HFFc6 (cell line): ENCODE measurements at regions not wholly inside any gene's neighbourhood (a gene's known extent, or its start where the extent isn't known, plus 50 kb on each side); places are given as distances from the start of the nearest gene placed in this dataset.
A peak's percentile ranks its signal among the peaks of the same experiment; 100 is the strongest.

ENCODE experiments used
- DNase-seq: peaks from one replicate; pipeline ENCODE4 v3.0.0-alpha.2; 2018
- H3K27ac Mint-ChIP-seq: 2 replicates; pipeline ENCODE4 v1.8.0; 2020; ENCODE audit warnings: mild to moderate bottlenecking, mixed read lengths
- H3K27me3 Mint-ChIP-seq: 2 replicates; pipeline ENCODE4 v1.8.0; 2021; ENCODE audit warnings: mild to moderate bottlenecking, moderate library complexity, mixed read lengths; ENCODE audit not compliant: insufficient read depth
- H3K36me3 Mint-ChIP-seq: 2 replicates; pipeline ENCODE4 v1.8.0; 2021; ENCODE audit warnings: low read depth, mixed read lengths
- H3K4me1 Mint-ChIP-seq: 2 replicates; pipeline ENCODE4 v1.8.0; 2020; ENCODE audit warnings: low read depth, mixed read lengths
- H3K4me3 Mint-ChIP-seq: 2 replicates; pipeline ENCODE4 v1.8.0; 2020; ENCODE audit warnings: mild to moderate bottlenecking, moderate library complexity, mixed read lengths
- H3K9me3 Mint-ChIP-seq: 2 replicates; pipeline ENCODE4 v1.8.0; 2020; ENCODE audit warnings: mild to moderate bottlenecking, mixed read lengths
- CTCF ChIP-seq: fragments of 200-600 bp; sonication (generic); IDR thresholded peaks from 2 replicates; pipeline ENCODE4 v1.5.0; 2021; ENCODE audit warnings: antibody characterized with exemption, mild to moderate bottlenecking

- Mint-ChIP-seq H3K27ac (no peak overlapping the region), H3K27me3 (peaks cover 1% of the 10 kb centered on the region; the same call in 1 of the 2 replicates), H3K9me3 (peaks cover 7% of the 10 kb centered on the region; the same call in 1 of the 2 replicates), H3K36me3 (no peaks in the 10 kb centered on the region), H3K4me1 (peaks cover 62% of the 10 kb centered on the region), H3K4me3 (no peak overlapping the region)
- DNase-seq: peak; percentile 53
- TF ChIP-seq CTCF: no peak
These were observed 84.3 kb downstream of the CHST2 start for GRCh38 chr3:143203848-143204247.

GRCh38 chr3:143206955-143207337 lies 87.4 kb downstream of the CHST2 start:
- Mint-ChIP-seq H3K9me3 (peaks cover 7% of the 10 kb centered on the region; the same call in 1 of the 2 replicates), H3K36me3 (no peaks in the 10 kb centered on the region), H3K27me3 (peaks cover 5% of the 10 kb centered on the region), H3K4me3 (no peak overlapping the region), H3K27ac (peak overlapping the region; percentile 61), H3K4me1 (peaks cover 47% of the 10 kb centered on the region)
- DNase-seq: no peak
- TF ChIP-seq CTCF: no peak

- TF ChIP-seq CTCF: no peak
- peaks cover 42% of the 10 kb centered on the region for H3K4me1 Mint-ChIP-seq
- peaks cover 7% of the 10 kb centered on the region; the same call in 1 of the 2 replicates for H3K9me3 Mint-ChIP-seq
- no peaks in the 10 kb centered on the region for H3K36me3 Mint-ChIP-seq
- H3K27ac Mint-ChIP-seq: peak overlapping the region; percentile 61
- peaks cover 5% of the 10 kb centered on the region for H3K27me3 Mint-ChIP-seq
- DNase-seq: peak; percentile 28
- H3K4me3 Mint-ChIP-seq: no peak overlapping the region
These were observed 87.9 kb downstream of the CHST2 start for GRCh38 chr3:143207338-143207961.

- Mint-ChIP-seq H3K9me3 (peaks cover 4% of the 10 kb centered on the region; the same call in 1 of the 2 replicates), H3K36me3 (no peaks in the 10 kb centered on the region), H3K4me3 (no peak overlapping the region), H3K27ac (no peak overlapping the region), H3K4me1 (peaks cover 25% of the 10 kb centered on the region), H3K27me3 (peaks cover 3% of the 10 kb centered on the region)
- no peak for DNase-seq
- no peak for TF ChIP-seq CTCF
These were observed 89.6 kb downstream of the CHST2 start for GRCh38 chr3:143208976-143209714.

GRCh38 chr3:143209715-143210059 lies 90.1 kb downstream of the CHST2 start:
- Mint-ChIP-seq H3K4me1 (peaks cover 21% of the 10 kb centered on the region), H3K27ac (no peak overlapping the region), H3K9me3 (0 out of 2 replicates have a peak, but pooled peaks cover under 1% of the 10 kb centered on the region), H3K36me3 (no peaks in the 10 kb centered on the region), H3K27me3 (peaks cover 3% of the 10 kb centered on the region), H3K4me3 (no peak overlapping the region)
- TF ChIP-seq CTCF: no peak
- no peak for DNase-seq
